SU-DHL-6 (cell line): ENCODE measurements at regions not wholly inside any gene's neighbourhood (a gene's known extent, or its start where the extent isn't known, plus 50 kb on each side); places are given as distances from the start of the nearest gene placed in this dataset.
"Not testable (repeated sequence)": the region's sequence is repeated elsewhere in the genome, so short reads cannot be mapped to it uniquely, and the experiment has no call there.

ENCODE experiments used
- H2AFZ ChIP-seq: fragments of 200-600 bp; sonication (generic); 2 replicates; pipeline ENCODE4 v1.6.1; 2014; ENCODE audit warnings: low read depth, mild to moderate bottlenecking, moderate library complexity, mixed read lengths, antibody characterized with exemption, low read length; ENCODE audit not compliant: severe bottlenecking
- H3F3A ChIP-seq: fragments of 200-600 bp; shearing (Covaris generic); 2 replicates; pipeline ENCODE4 v1.6.0; 2016; ENCODE audit warnings: antibody characterized with exemption, mild to moderate bottlenecking; ENCODE audit not compliant: insufficient read depth
- H3K27ac ChIP-seq: fragments of 200-600 bp; sonication (generic); 2 replicates; pipeline ENCODE4 v1.5.1; 2016; ENCODE audit warnings: low read depth, mild to moderate bottlenecking, low read length, moderate library complexity, mixed read lengths
- H3K27me3 ChIP-seq: fragments of 200-600 bp; sonication (generic), shearing (Covaris generic); 2 replicates; pipeline ENCODE4 v1.6.0; 2014; ENCODE audit warnings: mild to moderate bottlenecking, low read length
- H3K36me3 ChIP-seq: fragments of 200-600 bp; sonication (generic); 2 replicates; pipeline ENCODE4 v1.6.1; 2014; ENCODE audit warnings: mild to moderate bottlenecking, low read length, mixed read lengths
- H3K4me2 ChIP-seq: fragments of 300-600, 200-600 bp; shearing (Covaris generic), sonication (generic); 2 replicates; pipeline ENCODE4 v1.6.0; 2014; ENCODE audit warnings: low read length, low read depth, mild to moderate bottlenecking; ENCODE audit not compliant: poor library complexity, severe bottlenecking
- H3K4me3 ChIP-seq: fragments of 200-600 bp; sonication (generic); 2 replicates; pipeline ENCODE4 v1.5.1; 2014; ENCODE audit warnings: antibody characterized with exemption, low read length, mild to moderate bottlenecking, mixed read lengths; ENCODE audit not compliant: insufficient read depth, poor library complexity, severe bottlenecking
- H3K79me2 ChIP-seq: fragments of 200-600 bp; sonication (generic); 2 replicates; pipeline ENCODE4 v1.6.1; 2014; ENCODE audit warnings: mild to moderate bottlenecking, low read length, moderate library complexity; ENCODE audit not compliant: insufficient read depth
- H3K9ac ChIP-seq: fragments of 200-600 bp; sonication (generic); 2 replicates; pipeline ENCODE4 v1.7.0; 2014; ENCODE audit warnings: mild to moderate bottlenecking, low read length
- H3K9me2 ChIP-seq: fragments of 200-600 bp; sonication (generic); replicated peaks from 2 replicates; pipeline ENCODE4 v1.6.1; 2014; ENCODE audit warnings: low read length; ENCODE audit not compliant: insufficient read depth
- H3K9me3 ChIP-seq: fragments of 200-600 bp; sonication (generic); 2 replicates; pipeline ENCODE4 v1.6.1; 2014; ENCODE audit warnings: low read length, mixed read lengths; ENCODE audit not compliant: insufficient read depth
- H4K20me1 ChIP-seq: fragments of 200-600 bp; sonication (generic); 2 replicates; pipeline ENCODE4 v1.6.1; 2014; ENCODE audit warnings: low read depth, mild to moderate bottlenecking, antibody characterized with exemption, low read length, moderate library complexity, mixed read lengths
- CTCF ChIP-seq: fragments of 200-600 bp; sonication (generic); IDR thresholded peaks from one replicate; pipeline ENCODE4 v1.5.1; 2017; ENCODE audit warnings: antibody characterized with exemption, mild to moderate bottlenecking, low read length, moderate library complexity; ENCODE audit not compliant: insufficient read depth, poor library complexity, severe bottlenecking
- EZH2phosphoT487 ChIP-seq: fragments of 200-600 bp; sonication (generic), shearing (Covaris generic); conservative IDR thresholded peaks from 2 replicates; pipeline ENCODE4 v1.6.1; 2018; ENCODE audit warnings: mild to moderate bottlenecking, antibody characterized with exemption, low read length, moderate library complexity, mixed read lengths

DNA sequence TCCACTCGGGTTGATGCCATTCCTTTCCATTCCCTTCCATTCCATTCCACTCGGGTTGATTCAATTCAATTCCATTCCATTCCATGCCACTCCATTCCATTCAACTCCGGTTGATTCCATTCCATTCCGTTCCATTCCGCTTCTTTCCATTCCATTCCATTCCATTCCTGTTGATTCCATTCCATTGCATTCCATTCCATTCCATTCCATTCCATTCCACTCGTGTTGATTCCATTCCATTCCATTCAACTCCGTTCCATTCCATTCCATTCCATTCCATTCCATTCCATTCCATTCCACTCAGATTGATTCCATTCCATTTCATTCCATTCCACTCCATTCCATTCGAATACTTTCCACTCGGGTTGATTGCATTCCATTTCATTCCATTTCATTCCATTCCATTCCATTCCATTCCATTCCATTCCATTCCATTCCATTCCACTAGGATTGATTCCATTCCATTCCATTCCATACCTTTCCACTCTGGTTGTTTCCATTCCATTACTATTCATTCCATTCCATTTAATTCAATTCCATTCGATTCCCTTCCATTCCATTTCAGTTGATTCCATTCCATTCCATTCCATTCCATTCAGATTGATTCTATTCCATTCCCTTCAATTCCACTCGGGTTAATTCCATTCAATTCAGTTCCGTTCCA lies 1141.8 kb downstream of the RPIA start:
- Histone ChIP-seq H3K79me2 (no peaks in the 10 kb centered on the region), H3K4me3 (no peak overlapping the region), H3K9me2 (no peaks in the 10 kb centered on the region), H2AFZ (no peak overlapping the region), H4K20me1 (no peaks in the 10 kb centered on the region), H3K27ac (no peak overlapping the region), H3F3A (peaks cover 11% of the 10 kb centered on the region; the same call in 1 of the 2 replicates), H3K27me3 (no peaks in the 10 kb centered on the region), H3K9me3 (no peaks in the 10 kb centered on the region; the same call in 1 of the 2 replicates), H3K4me2 (no peak overlapping the region), H3K36me3 (no peaks in the 10 kb centered on the region), H3K9ac (no peak overlapping the region)
- no peak for TF ChIP-seq EZH2phosphoT487
- TF ChIP-seq CTCF = no peak

- no peaks in the 10 kb centered on the region for H3K79me2 ChIP-seq
- no peak overlapping the region for H2AFZ ChIP-seq
- no peaks in the 10 kb centered on the region for H4K20me1 ChIP-seq
- H3K9me2 ChIP-seq = no peaks in the 10 kb centered on the region
- H3K9ac ChIP-seq = no peak overlapping the region
- H3K27ac ChIP-seq = no peak overlapping the region
- peaks cover 11% of the 10 kb centered on the region; the same call in 1 of the 2 replicates for H3F3A ChIP-seq
- no peak for TF ChIP-seq CTCF
- TF ChIP-seq EZH2phosphoT487 = no peak
- no peak overlapping the region for H3K4me3 ChIP-seq
- no peak overlapping the region for H3K4me2 ChIP-seq
- H3K9me3 ChIP-seq = no peaks in the 10 kb centered on the region; the same call in 1 of the 2 replicates
- no peaks in the 10 kb centered on the region for H3K27me3 ChIP-seq
- H3K36me3 ChIP-seq = no peaks in the 10 kb centered on the region
These were observed 1142.3 kb downstream of the RPIA start for GRCh38 chr2:89833780-89834117.

DNA sequence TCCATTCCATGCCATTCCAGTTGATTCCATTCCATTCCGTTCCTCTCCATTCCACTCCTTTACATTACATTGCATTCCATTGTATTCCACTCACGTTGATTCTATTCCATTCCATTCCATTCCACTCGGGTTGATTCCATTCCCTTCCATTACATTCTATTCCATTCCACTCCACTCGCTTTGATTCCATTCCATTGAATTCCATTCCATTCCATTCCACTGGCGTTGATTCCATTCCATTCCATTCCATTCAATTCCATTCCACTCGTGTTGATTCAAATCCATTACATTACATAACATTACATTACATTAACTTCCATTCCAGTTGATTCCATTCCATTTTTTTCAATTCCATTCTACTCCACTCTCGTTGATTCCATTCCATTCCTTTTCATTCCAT lies 1142.8 kb downstream of the RPIA start:
- Histone ChIP-seq H3K4me2 (no peak overlapping the region), H3K27me3 (no peaks in the 10 kb centered on the region), H2AFZ (no peak overlapping the region), H4K20me1 (no peaks in the 10 kb centered on the region), H3K9me3 (no peaks in the 10 kb centered on the region; the same call in 1 of the 2 replicates), H3F3A (peaks cover 11% of the 10 kb centered on the region; the same call in 1 of the 2 replicates), H3K9me2 (no peaks in the 10 kb centered on the region), H3K4me3 (no peak overlapping the region), H3K36me3 (no peaks in the 10 kb centered on the region), H3K79me2 (no peaks in the 10 kb centered on the region), H3K27ac (no peak overlapping the region), H3K9ac (no peak overlapping the region)
- TF ChIP-seq EZH2phosphoT487 = no peak
- TF ChIP-seq CTCF = no peak

- H3K27ac ChIP-seq, H3K9me3 ChIP-seq, H3K79me2 ChIP-seq, H3K36me3 ChIP-seq, H3K27me3 ChIP-seq, H2AFZ ChIP-seq, H3K4me2 ChIP-seq, H4K20me1 ChIP-seq, H3K9me2 ChIP-seq, H3K4me3 ChIP-seq, H3K9ac ChIP-seq: not testable (repeated sequence)
- H3F3A ChIP-seq = peaks cover 11% of the 10 kb centered on the region; the same call in 1 of the 2 replicates
These were observed 1144.9 kb downstream of the RPIA start for GRCh38 chr2:89836326-89836725.
